Inferior parietal cortex (tissue), 1 donor: ENCODE measurements at regions not wholly inside any gene's neighbourhood (a gene's known extent, or its start where the extent isn't known, plus 50 kb on each side); places are given as distances from the start of the nearest gene placed in this dataset.
A peak's percentile ranks its signal among the peaks of the same experiment; 100 is the strongest.
"Not testable (repeated sequence)": the region's sequence is repeated elsewhere in the genome, so short reads cannot be mapped to it uniquely, and the experiment has no call there.

Source experiments
- DNase-seq: peaks from one replicate; pipeline ENCODE4 v3.0.0-alpha.2; 2016; ENCODE audit errors: extremely low spot score

DNA sequence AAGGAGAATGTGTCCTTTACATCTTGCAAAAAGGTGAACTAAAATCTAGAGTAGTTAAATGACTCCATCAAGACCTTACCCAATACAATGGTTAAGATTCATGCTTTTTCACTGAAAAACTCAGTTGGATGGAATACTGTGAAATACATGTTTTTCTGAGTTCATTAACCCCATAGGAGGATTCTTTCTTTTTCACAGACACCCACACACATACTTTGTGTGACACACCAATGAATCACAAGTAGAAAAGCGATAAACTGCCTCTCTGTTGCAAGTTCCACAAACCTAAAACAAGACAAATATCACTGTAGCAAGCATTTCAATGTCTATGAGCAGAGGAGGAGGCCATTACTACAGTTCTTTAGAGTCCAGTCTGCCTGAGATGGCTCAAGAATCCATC lies 258.8 kb upstream of the CDH5 start:
- DNase-seq, result peak; percentile 46

GRCh38 chr16:66103211-66103610 lies 263.3 kb upstream of the CDH5 start:
- DNase-seq, result no peak

GRCh38 chr16:66099306-66099705 lies 267.2 kb upstream of the CDH5 start:
- DNase-seq, result peak; percentile 29

DNA sequence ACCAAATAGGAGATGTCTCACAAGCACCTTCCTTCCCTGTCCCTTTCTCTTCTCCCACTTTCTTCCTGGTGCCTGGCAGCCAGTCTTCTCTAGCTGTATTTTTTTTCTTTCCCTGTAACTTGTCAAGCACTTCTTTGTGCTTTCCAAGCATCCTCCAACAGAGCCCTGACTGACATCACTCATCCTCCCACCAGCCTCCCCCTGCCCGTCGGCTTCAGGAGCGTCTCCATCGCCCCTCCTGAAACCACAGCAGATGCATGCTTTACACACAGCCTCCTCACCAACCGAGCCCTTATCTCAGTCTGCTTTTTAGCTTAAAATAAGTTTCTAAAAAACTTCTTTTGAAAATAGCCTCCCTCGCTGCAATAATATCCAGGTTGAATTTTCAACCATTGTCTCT lies 268.7 kb upstream of the CDH5 start:
- no peak for DNase-seq

- no peak for DNase-seq
These were observed 270.8 kb upstream of the CDH5 start for GRCh38 chr16:66095676-66096075.

DNA sequence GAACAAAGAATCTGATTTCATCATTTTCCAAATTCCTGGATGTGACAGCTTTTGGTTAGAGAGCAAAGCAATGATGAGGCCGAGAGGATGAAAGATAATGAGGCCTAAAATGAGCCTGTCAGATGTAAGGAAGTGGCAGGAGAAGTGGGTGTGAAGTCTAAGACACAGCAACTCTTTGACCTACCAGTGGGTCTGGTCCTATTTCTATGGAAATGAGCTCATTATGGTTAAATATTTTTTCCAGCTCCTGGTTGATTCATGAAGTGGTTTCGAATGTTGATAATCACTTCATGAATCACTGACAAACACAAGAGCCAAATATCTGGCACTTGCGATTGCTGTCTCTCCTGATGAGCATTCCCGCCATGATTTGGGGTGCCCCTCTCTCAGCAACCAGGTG lies 273.3 kb upstream of the CDH5 start:
- no peak for DNase-seq

- no peak for DNase-seq
These were observed 275.0 kb upstream of the CDH5 start for GRCh38 chr16:66091471-66091891.

DNA sequence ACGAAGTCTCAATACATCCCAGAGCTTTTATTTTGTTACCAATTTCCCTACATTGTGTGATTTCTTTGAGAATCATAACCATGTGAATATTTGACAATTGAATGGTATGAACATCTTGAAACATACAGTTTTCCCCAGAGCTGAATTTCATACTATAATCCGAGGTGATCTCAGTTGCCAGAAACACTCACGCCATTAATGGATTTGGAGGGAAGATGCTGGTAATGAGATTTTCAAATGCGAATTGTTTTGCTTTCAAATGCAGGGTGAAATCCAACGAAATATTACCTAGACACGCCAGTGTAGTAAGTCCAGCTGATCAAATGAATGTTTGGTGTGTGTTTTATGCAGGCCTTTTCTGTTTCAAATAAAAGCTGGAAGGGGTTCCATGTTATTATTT lies 277.8 kb upstream of the CDH5 start:
- DNase-seq, result no peak

GRCh38 chr16:66087308-66087707 lies 279.2 kb upstream of the CDH5 start:
- DNase-seq, result no peak

DNA sequence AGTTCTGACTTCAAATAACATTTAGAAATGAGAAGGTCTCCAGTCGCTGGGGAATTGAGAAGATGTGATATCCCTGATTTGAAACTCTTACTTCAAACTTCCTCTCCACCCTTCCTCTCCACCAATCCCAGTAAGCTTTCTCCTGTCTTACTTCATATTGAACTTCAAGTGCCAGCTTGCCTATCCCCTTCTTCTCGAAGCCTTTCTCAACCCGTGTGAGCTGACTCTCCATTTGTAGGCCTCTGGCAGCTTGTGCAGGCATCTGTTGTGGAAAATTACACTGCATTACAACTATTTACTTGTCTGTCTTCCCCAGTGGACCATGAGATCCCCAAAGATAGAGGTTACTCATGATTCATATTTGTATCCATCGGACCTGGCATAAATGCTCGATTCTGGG lies 280.8 kb upstream of the CDH5 start:
- DNase-seq, result no peak

- DNase-seq, result not testable (repeated sequence)
These were observed 281.8 kb upstream of the CDH5 start for GRCh38 chr16:66084731-66085130.

DNA sequence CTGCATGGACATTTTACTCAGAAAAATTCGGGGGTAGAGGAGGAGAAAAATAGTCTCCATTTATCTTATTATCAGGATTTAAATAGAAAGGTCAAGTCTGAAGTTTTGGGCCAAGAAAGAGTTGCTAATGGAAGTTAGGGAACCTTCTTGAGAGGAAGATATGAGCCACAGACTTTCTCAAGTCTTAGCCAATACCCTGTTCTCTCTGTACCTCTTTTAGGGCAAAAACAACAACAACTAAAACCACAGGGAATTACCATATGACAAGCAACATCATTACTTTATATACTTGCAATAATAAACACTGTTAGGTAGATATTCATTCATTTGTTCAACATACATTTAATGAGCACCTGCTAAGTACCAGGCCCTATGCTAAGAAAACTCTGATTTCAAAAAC lies 282.2 kb upstream of the CDH5 start:
- DNase-seq, result no peak

- no peak for DNase-seq
These were observed 283.3 kb upstream of the CDH5 start for GRCh38 chr16:66083171-66083570.

GRCh38 chr16:66082424-66082823 lies 284.1 kb upstream of the CDH5 start:
- no peak for DNase-seq

DNA sequence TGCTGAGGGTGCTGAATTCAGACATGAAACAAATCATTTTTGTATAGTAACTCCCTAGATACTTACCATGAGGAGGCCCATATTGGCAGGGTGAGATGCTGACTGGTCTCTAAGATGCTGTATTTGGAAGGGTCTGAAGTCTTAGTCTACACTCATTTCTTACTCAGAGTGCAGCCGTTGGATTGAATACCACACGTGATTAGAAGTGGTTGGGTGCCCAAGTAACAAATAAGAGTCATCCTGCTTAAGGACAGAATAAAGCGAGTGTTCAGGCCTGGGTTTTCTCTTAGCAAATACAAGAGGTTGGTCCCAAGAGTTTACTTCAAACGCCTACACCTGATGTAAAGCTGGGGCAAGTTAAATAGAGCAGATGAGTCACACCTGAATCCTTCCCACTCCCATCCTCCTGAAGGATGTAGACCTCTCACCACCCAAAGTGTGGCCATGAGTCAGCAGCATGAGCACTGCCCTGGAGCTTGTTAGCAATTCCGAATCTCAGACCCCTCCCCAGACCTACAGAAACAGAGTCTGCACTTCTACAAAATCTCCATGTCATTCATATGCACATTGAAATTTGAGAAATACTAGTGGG lies 284.6 kb upstream of the CDH5 start:
- DNase-seq, result no peak

GRCh38 chr16:66079671-66080334 lies 286.7 kb upstream of the CDH5 start:
- DNase-seq, result no peak

- peak; percentile 9 for DNase-seq
These were observed 296.2 kb upstream of the CDH5 start for GRCh38 chr16:66070140-66070917.

GRCh38 chr16:66069587-66069986 lies 296.9 kb upstream of the CDH5 start:
- no peak for DNase-seq

DNA sequence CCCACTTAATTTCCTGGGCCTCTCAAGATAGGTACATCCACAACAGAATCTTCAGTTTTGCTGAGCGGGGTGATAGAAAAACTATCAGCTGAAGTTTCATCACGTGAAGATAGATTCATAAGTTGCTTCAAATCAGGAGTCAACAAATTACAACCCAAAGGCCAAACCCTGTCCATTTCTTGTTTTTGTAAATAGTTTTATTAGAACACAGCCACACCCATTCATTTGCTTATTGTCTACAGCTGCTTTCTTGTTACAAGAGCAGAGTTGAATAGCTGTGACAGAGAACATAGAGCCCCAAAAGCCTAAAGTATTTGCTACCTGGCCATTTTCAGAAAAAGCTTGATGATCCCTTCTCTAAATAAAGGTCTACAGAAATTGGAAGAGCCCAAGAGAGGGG lies 300.1 kb upstream of the CDH5 start:
- no peak for DNase-seq

DNA sequence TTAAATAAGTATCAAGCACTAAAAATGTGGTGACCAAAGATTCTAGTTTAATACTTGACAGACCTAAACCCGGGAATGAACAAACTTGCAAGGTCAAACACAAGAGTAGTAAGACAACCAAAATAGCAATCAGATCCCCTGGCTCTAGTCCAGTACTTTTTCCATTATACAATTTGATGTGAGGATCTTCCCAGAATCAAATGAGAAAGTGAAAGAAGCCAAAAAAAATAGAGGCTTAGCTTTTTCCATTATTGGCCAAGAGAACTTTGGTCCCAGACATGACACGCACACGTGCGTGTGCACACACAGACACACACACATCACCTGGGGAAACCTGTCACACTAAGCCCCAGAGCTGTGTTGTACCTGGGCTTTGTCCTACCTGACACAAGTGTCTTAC lies 300.6 kb upstream of the CDH5 start:
- DNase-seq, result no peak

DNA sequence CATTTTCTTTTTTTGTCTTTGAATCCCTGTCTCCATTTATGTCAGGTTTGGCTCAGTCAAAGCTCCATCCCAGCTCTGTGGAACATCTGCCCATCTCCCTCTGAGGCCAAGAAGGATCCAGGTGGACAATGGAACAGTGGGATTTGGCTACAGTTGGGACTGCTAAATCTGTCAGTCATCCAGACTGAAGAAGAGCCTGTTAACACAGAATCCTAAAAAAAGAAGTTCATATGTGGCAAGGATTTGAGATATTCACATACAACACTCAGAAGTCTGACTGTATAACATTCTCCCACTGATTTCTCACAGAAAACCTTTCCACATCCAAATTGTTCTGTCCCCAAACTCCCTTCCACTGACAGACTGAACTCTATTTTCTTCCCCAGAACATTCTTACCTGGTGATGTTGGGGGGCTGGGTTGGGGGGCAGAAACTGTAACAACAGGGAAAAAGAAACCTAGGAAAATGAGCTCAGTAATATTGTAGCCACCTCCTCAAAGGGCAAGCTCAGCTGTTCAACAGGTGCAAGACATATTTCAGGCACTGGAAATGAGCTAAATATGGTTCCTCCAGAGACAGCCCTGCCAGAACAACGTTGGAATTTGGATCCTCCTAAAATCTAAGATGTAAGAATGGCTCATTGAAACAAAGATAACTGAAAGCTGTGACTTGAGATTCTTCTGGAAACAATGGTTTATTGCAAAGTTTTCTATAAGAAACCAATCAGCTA lies 301.5 kb upstream of the CDH5 start:
- DNase-seq, result no peak

GRCh38 chr16:66058832-66059231 lies 307.7 kb upstream of the CDH5 start:
- no peak for DNase-seq
